ENCODE measurements at regions not wholly inside any gene's neighbourhood (a gene's known extent, or its start where the extent isn't known, plus 50 kb on each side); places are given as distances from the start of the nearest gene placed in this dataset.
A peak's percentile ranks its signal among the peaks of the same experiment; 100 is the strongest.
"Not testable (repeated sequence)": the region's sequence is repeated elsewhere in the genome, so short reads cannot be mapped to it uniquely, and the experiment has no call there.

- ATAC-seq = 0 out of 3 replicates have a peak, but pooled peaks have one; percentile 44
These were observed 295.9 kb upstream of the TACR3 start for GRCh38 chr4:104015680-104016079.

GRCh38 chr4:104010722-104011121 lies 290.9 kb upstream of the TACR3 start:
- no peak for ATAC-seq
- no peak for TF ChIP-seq OSR1 (CRISPR knock-in tag; IDR thresholded peaks at IDR 0.05)
- no peak for TF ChIP-seq ARNTL (CRISPR knock-in tag; IDR thresholded peaks at IDR 0.05; ENCODE audit: borderline replicate concordance, low read depth)
- no peak for TF ChIP-seq TOX (CRISPR knock-in tag; IDR thresholded peaks at IDR 0.05; ENCODE audit: borderline replicate concordance)
- TF ChIP-seq ISL1 (CRISPR knock-in tag; IDR thresholded peaks at IDR 0.05) = no peak
- TF ChIP-seq, protein P1, sequence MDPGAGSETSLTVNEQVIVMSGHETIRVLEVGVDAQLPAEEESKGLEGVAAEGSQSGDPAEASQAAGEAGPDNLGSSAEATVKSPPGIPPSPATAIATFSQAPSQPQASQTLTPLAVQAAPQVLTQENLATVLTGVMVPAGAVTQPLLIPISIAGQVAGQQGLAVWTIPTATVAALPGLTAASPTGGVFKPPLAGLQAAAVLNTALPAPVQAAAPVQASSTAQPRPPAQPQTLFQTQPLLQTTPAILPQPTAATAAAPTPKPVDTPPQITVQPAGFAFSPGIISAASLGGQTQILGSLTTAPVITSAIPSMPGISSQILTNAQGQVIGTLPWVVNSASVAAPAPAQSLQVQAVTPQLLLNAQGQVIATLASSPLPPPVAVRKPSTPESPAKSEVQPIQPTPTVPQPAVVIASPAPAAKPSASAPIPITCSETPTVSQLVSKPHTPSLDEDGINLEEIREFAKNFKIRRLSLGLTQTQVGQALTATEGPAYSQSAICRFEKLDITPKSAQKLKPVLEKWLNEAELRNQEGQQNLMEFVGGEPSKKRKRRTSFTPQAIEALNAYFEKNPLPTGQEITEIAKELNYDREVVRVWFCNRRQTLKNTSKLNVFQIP (CRISPR knock-in tag; IDR thresholded peaks at IDR 0.05; ENCODE audit: borderline replicate concordance, low read depth) = no peak
- TF ChIP-seq CSDC2 (CRISPR knock-in tag; IDR thresholded peaks at IDR 0.05) = no peak
- TF ChIP-seq BACH2 (CRISPR knock-in tag; IDR thresholded peaks at IDR 0.05; ENCODE audit: borderline replicate concordance) = no peak
- TF ChIP-seq ZFP30 (CRISPR knock-in tag; IDR thresholded peaks at IDR 0.05) = no peak
- no peak for TF ChIP-seq PPARA (CRISPR knock-in tag; IDR thresholded peaks at IDR 0.05; ENCODE audit: borderline replicate concordance)
- no peak for TF ChIP-seq SNAI2 (CRISPR knock-in tag; IDR thresholded peaks at IDR 0.05)
- no peak for TF ChIP-seq ZNF8 (CRISPR knock-in tag; IDR thresholded peaks at IDR 0.05)
- TF ChIP-seq, protein P2, sequence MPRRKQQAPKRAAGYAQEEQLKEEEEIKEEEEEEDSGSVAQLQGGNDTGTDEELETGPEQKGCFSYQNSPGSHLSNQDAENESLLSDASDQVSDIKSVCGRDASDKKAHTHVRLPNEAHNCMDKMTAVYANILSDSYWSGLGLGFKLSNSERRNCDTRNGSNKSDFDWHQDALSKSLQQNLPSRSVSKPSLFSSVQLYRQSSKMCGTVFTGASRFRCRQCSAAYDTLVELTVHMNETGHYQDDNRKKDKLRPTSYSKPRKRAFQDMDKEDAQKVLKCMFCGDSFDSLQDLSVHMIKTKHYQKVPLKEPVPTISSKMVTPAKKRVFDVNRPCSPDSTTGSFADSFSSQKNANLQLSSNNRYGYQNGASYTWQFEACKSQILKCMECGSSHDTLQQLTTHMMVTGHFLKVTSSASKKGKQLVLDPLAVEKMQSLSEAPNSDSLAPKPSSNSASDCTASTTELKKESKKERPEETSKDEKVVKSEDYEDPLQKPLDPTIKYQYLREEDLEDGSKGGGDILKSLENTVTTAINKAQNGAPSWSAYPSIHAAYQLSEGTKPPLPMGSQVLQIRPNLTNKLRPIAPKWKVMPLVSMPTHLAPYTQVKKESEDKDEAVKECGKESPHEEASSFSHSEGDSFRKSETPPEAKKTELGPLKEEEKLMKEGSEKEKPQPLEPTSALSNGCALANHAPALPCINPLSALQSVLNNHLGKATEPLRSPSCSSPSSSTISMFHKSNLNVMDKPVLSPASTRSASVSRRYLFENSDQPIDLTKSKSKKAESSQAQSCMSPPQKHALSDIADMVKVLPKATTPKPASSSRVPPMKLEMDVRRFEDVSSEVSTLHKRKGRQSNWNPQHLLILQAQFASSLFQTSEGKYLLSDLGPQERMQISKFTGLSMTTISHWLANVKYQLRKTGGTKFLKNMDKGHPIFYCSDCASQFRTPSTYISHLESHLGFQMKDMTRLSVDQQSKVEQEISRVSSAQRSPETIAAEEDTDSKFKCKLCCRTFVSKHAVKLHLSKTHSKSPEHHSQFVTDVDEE (CRISPR knock-in tag; IDR thresholded peaks at IDR 0.05) = no peak
- TF ChIP-seq ZNF70 (CRISPR knock-in tag; IDR thresholded peaks at IDR 0.05) = no peak
- TF ChIP-seq ZFP3 (CRISPR knock-in tag; IDR thresholded peaks at IDR 0.05) = no peak
- no peak for TF ChIP-seq GLIS3 (CRISPR knock-in tag; IDR thresholded peaks at IDR 0.05)

More at GRCh38 chr4:104015680-104016079, 295.9 kb upstream of the TACR3 start:
- TF ChIP-seq TOX (CRISPR knock-in tag; IDR thresholded peaks at IDR 0.05; ENCODE audit: borderline replicate concordance) (no peak), SNAI2 (CRISPR knock-in tag; IDR thresholded peaks at IDR 0.05) (no peak), ZFP3 (CRISPR knock-in tag; IDR thresholded peaks at IDR 0.05) (no peak), ZNF565 (CRISPR knock-in tag; conservative IDR thresholded peaks at IDR 0.05; ENCODE audit: low read depth) (no peak), ZNF70 (CRISPR knock-in tag; IDR thresholded peaks at IDR 0.05) (no peak), ZNF8 (CRISPR knock-in tag; IDR thresholded peaks at IDR 0.05) (no peak), ESRRG (CRISPR knock-in tag; IDR thresholded peaks at IDR 0.05) (no peak), GLIS3 (CRISPR knock-in tag; IDR thresholded peaks at IDR 0.05) (no peak)
- TF ChIP-seq, protein P3, sequence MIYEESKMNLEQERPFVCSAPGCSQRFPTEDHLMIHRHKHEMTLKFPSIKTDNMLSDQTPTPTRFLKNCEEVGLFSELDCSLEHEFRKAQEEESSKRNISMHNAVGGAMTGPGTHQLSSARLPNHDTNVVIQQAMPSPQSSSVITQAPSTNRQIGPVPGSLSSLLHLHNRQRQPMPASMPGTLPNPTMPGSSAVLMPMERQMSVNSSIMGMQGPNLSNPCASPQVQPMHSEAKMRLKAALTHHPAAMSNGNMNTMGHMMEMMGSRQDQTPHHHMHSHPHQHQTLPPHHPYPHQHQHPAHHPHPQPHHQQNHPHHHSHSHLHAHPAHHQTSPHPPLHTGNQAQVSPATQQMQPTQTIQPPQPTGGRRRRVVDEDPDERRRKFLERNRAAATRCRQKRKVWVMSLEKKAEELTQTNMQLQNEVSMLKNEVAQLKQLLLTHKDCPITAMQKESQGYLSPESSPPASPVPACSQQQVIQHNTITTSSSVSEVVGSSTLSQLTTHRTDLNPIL (CRISPR knock-in tag; IDR thresholded peaks at IDR 0.05; ENCODE audit: low read depth) = no peak
- TF ChIP-seq, protein P2 (CRISPR knock-in tag; IDR thresholded peaks at IDR 0.05) = no peak
- TF ChIP-seq, protein P1 (CRISPR knock-in tag; IDR thresholded peaks at IDR 0.05; ENCODE audit: borderline replicate concordance, low read depth) = no peak

- not testable (repeated sequence) for ATAC-seq
These were observed 282.5 kb upstream of the TACR3 start for GRCh38 chr4:104002318-104002717.

All from SK-N-SH treated with all-trans-retinoic acid at 6 μM for 48 hours (cell line).